Activated CD8-positive, alpha-beta memory T cell treated with anti-CD3 and anti-CD28 coated beads for 36 hours (primary cell): ENCODE measurements at regions not wholly inside any gene's neighbourhood (a gene's known extent, or its start where the extent isn't known, plus 50 kb on each side); places are given as distances from the start of the nearest gene placed in this dataset.

ENCODE experiments used
- CTCF ChIA-PET: fragments of 350-600 bp; sonication (Branson Sonifier 250); formaldehyde crosslinking; loops from one replicate; lab custom pipeline; 2021; ENCODE audit warnings: antibody characterized with exemption; lab: Charles Lee
- POLR2A ChIA-PET: fragments of 350-600 bp; sonication (Branson Sonifier 250); formaldehyde crosslinking; loops from one replicate; lab custom pipeline; 2021; ENCODE audit warnings: antibody characterized with exemption; lab: Charles Lee

GRCh38 chr20:43820731-43821330 is 93.8 kb upstream of the TOX2 start:
- CTCF ChIA-PET = interaction anchor here (0.7 kb wide), 1 partner anchor 50 kb away, joined by 4 read pairs; no protein-coding TSS in a partner anchor
- POLR2A ChIA-PET = interaction anchor here (0.6 kb wide), 1 partner anchor 134 kb away, joined by 3 read pairs; no protein-coding TSS in a partner anchor

GRCh38 chr20:43812216-43812615 is 85.4 kb upstream of the GTSF1L start:
- ChIA-PET CTCF (no interaction called here), POLR2A (no interaction called here)

DNA sequence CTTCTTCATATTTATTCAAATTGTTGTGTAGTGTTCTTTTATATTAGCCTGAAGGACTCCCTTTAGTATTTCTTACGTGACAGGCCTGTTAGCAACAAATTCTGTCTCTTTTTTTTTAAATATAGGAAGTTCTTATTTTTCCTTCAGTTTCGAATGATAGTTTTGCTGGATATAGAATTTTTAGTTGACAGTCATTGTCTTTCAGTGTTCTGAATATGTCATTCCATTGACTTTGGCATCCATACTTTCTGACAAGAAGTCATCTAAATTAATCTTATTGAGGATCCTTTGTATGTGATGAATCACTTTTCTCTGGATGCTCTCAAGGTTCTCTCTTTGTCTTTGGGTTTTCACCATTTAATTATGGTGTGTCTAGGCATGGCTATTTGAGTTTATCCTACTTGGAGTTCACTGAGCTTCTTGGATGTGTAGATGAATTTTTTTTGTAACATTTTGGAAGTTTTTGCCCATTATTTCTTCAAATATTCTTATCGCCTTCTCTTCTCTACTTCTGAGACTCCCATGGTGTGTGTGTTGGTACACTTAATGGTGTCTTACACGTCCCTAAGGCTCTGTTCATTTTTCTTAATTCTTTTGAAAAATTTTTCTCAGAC is 82.5 kb upstream of the GTSF1L start:
- ChIA-PET POLR2A (no interaction called here), CTCF (no interaction called here)

GRCh38 chr20:43804781-43805180 is 78.0 kb upstream of the GTSF1L start:
- POLR2A ChIA-PET = no interaction called here
- CTCF ChIA-PET = no interaction called here

DNA sequence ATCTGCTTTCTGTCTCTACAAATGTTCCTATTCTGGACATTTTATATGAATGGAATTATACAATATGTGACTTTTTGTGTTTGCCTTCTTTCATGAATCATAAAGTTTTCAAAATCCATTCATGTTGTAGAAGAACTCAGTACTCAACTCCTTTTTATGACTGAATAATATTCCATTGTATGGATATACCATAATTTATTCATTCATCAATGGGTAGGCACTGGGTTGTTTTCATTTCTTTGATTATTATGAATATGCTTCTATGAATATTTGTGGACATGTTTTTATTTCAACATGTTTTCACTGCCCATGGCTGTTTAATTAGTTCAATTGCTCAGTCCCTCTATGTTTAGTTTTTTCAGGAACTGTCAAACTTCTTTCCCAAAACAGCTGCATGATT is 76.5 kb upstream of the GTSF1L start:
- CTCF ChIA-PET = no interaction called here
- POLR2A ChIA-PET = no interaction called here

- CTCF ChIA-PET = interaction anchor here (1.5 kb wide), 1 partner anchor 50 kb away, joined by 3 read pairs; no protein-coding TSS in a partner anchor
These were observed 73.4 kb upstream of the GTSF1L start for GRCh38 chr20:43800186-43800585.

DNA sequence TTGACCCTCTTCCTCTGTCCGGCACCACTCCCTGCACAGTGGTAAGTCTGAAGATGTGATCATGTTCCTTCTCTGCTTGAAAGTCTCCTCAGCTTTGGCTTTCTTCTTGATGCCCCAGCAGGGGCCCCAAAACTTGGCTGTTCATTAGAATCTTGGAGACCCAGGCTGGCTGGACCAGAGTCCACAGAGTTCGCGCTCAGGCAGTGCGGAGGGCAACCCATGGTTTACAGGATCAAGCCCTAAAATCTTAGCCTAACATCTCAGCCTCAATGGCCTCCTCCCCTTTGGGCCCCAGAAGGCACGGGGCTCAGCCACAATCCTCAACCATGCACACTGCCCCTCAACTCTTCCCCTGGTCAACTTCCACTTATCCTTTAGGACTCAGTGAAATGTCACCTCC is 72.9 kb upstream of the GTSF1L start:
- CTCF ChIA-PET = no interaction called here
- POLR2A ChIA-PET = no interaction called here

More at GRCh38 chr20:43800186-43800585, 73.4 kb upstream of the GTSF1L start:
- POLR2A ChIA-PET = no interaction called here

GRCh38 chr20:43799150-43799711 is 72.4 kb upstream of the GTSF1L start:
- ChIA-PET CTCF (no interaction called here), POLR2A (no interaction called here)

DNA sequence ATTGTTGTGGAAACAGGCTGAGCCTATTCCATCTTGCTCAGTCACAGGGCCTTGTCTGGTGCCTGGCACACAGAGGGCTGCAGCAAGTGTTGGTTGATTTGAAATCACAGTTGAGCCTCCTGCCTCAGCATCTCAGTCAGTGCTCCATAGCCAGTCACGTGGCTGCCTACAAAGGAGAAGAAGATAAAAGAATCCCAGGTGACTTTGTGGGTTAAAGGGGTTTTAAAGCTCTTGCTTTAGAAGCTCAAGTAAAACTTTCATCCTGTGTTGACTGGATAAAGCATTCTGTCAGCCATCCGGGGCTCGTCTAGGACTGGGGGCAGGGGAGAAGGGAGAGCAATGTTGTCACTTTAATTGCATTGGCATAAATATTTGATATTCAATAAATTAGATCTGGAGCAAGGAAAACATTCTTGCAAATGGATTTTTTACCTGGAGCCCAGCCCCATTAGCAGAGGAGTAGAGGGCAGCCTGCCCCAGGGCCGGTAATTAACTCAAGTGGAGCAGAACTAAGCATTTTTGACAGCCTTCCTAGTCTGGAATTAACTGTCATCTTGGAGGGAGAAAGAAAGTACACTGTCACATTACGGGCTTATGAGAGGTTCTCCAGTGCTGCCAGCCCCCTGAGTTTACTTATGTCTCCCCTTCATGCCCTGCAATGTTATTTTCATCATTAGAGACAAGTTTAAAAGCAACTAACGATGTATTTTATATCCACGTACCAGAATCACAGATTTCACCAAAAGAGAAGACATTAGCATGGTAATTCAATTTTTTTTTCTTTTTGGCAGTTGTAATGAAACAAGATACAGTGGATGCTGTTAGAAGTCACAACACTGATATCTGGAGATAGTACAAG is 71.7 kb upstream of the GTSF1L start:
- ChIA-PET CTCF (no interaction called here), POLR2A (no interaction called here)

- POLR2A ChIA-PET = no interaction called here
- CTCF ChIA-PET = no interaction called here
These were observed 67.5 kb upstream of the GTSF1L start for GRCh38 chr20:43794326-43794725.

- CTCF ChIA-PET = no interaction called here
- POLR2A ChIA-PET = no interaction called here
These were observed 62.8 kb upstream of the GTSF1L start for GRCh38 chr20:43789593-43789992.

GRCh38 chr20:43787937-43788336 is 61.1 kb upstream of the GTSF1L start:
- CTCF ChIA-PET = no interaction called here
- POLR2A ChIA-PET = no interaction called here

DNA sequence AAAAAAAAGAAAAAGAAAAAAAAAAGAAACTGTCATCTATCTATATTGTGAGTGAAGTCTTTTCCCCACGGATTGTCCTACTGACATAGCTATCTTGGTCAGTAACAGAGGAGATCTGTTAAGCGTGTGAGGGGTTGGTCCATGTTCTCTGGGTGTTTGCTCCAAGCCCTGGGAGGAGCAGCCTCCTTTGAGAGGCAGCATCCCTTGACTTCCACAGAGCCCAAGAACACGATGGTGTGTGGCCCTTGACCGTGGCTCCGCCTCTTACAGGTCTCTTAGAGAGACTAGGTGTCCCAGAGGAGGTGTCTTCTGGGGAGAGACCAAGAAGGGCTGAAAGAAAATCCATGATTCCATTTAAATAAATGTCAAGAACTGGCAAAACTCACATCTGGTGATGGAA is 60.1 kb upstream of the GTSF1L start:
- ChIA-PET POLR2A (no interaction called here), CTCF (interaction anchor here (1.0 kb wide), 1 partner anchor 57 kb away, joined by 3 read pairs; no protein-coding TSS in a partner anchor)

- ChIA-PET CTCF (no interaction called here), POLR2A (no interaction called here)
These were observed 54.4 kb upstream of the GTSF1L start for GRCh38 chr20:43781215-43781614.

DNA sequence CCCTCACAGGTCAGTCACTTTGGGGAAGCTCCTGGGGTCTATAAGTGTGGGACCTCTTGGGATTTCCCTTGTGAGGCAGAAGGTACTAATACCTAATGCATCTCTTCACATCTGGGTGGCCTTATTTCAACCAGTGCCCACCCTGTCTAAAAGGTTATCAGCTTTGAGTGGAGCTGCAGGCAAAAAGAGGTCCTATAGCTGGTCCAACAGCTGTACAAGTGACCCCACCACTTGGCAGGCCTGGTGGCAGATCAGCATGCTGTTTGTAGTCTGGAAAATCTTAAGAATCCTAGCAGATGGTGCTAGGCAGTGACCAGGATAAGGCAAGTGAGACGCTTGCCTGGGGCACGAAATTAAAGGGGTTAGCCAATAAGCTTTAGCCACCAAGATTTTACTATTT is 51.6 kb upstream of the GTSF1L start:
- POLR2A ChIA-PET = no interaction called here
- CTCF ChIA-PET = no interaction called here

GRCh38 chr20:43776691-43777090 is 49.9 kb upstream of the GTSF1L start:
- POLR2A ChIA-PET = no interaction called here
- CTCF ChIA-PET = no interaction called here
